A549 (cell line): ENCODE measurements at regions not wholly inside any gene's neighbourhood (a gene's known extent, or its start where the extent isn't known, plus 50 kb on each side); places are given as distances from the start of the nearest gene placed in this dataset.

Experiments used
- ATAC-seq, 2 experiments: fragments of 200-7000 bp in 1 of 2; fragments of >200 bp in 1 of 2; cut with Nextera tagmentation in 1 of 2; cut with Tn5 transposase in 1 of 2; 3 replicates each; pipeline versions ENCODE4 v1.8.0 to v1.9.1; 2018 to 2020; ENCODE audit warnings: mild to moderate bottlenecking in 1 of 2, moderate library complexity in 1 of 2
- CTCF ChIA-PET: fragments of 300-600 bp; sonication (Branson Sonifier 250); formaldehyde crosslinking; extraction: SDS; loops from one replicate; lab custom pipeline; 2021; ENCODE audit warnings: antibody characterized with exemption, inconsistent platforms; lab: Yijun Ruan, JAX
- POLR2A ChIA-PET: fragments of 350-600 bp; formaldehyde crosslinking; extraction: SDS; loops from one replicate; lab custom pipeline; 2021; ENCODE audit warnings: antibody characterized with exemption, inconsistent platforms; lab: Yijun Ruan, JAX
- DNase-seq, 2 experiments: peaks; one replicate each; pipeline versions ENCODE4 v3.0.0 to v3.0.0-alpha.2; 2011 to 2016; ENCODE audit warnings: low read depth in 1 of 2, low spot score in 1 of 2
- FAIRE-seq: peaks from 2 replicates; lab custom pipeline; 2011; peaks lifted over from hg19 to GRCh38; lab: Jason Lieb, UNC
- H3K27ac ChIP-seq, 2 experiments: fragments of >200 bp; sonication (Bioruptor Twin); formaldehyde crosslinking; 3 replicates each; pipeline ENCODE4 v1.5.1; 2016 to 2017
- H3K4me1 ChIP-seq: fragments of >200 bp; sonication (Bioruptor Twin); formaldehyde crosslinking; 3 replicates; pipeline ENCODE4 v1.6.1; 2016
- H3K4me2 ChIP-seq: fragments of >200 bp; sonication (Bioruptor Twin); formaldehyde crosslinking; 3 replicates; pipeline ENCODE4 v1.6.1; 2016
- H3K4me3 ChIP-seq: fragments of >200 bp; sonication (Bioruptor Twin); formaldehyde crosslinking; 3 replicates; pipeline ENCODE4 v1.5.1; 2016
- H3K9me3 ChIP-seq: fragments of >200 bp; sonication (Bioruptor Twin); formaldehyde crosslinking; 3 replicates; pipeline ENCODE4 v1.6.1; 2016
- ATOH8 ChIP-seq: fragments of 250-450 bp; sonication (Bioruptor Pico); IDR thresholded peaks from 2 replicates; pipeline ENCODE4 v1.5.0; 2020; ENCODE audit warnings: low read depth, mild to moderate bottlenecking, moderate library complexity
- BCL3 ChIP-seq: fragments of >200 bp; sonication (Bioruptor Twin); formaldehyde crosslinking; IDR thresholded peaks from 3 replicates; pipeline ENCODE4 v1.6.1; 2016
- BHLHE40 ChIP-seq: IDR thresholded peaks from 2 replicates; pipeline ENCODE4 v1.6.1; 2012; ENCODE audit warnings: low read depth, low read length, inconsistent platforms
- CBX8 ChIP-seq: fragments of 200-600 bp; sonication (generic); IDR thresholded peaks from 2 replicates; pipeline ENCODE4 v1.6.1; 2016
- CEBPB ChIP-seq, 2 experiments: fragments of >200 bp in 1 of 2; sonication (Bioruptor Twin) in 1 of 2; formaldehyde crosslinking in 1 of 2; IDR thresholded peaks; 2 replicates each; pipeline ENCODE4 v1.6.1; 2012 to 2016
- EHF ChIP-seq: fragments of 250-450 bp; sonication (Bioruptor Pico); IDR thresholded peaks from 2 replicates; pipeline ENCODE4 v1.5.0; 2020; ENCODE audit warnings: mild to moderate bottlenecking
- EHMT2 ChIP-seq: fragments of 200-600 bp; sonication (generic); IDR thresholded peaks from 2 replicates; pipeline ENCODE4 v1.6.1; 2016; ENCODE audit warnings: antibody characterized with exemption, low read depth, mild to moderate bottlenecking, moderate library complexity
- ESRRA ChIP-seq: fragments of 150-350 bp; IDR thresholded peaks from 2 replicates; pipeline ENCODE4 v1.6.1; 2014; ENCODE audit warnings: mild to moderate bottlenecking, low read length, borderline replicate concordance
- HDAC2 ChIP-seq: fragments of 200-600 bp; sonication (generic); IDR thresholded peaks from 2 replicates; pipeline ENCODE4 v1.6.1; 2016
- HOXA7 ChIP-seq: fragments of 250-450 bp; sonication (Bioruptor Pico); IDR thresholded peaks from 2 replicates; pipeline ENCODE4 v1.5.0; 2020; ENCODE audit warnings: mild to moderate bottlenecking, moderate library complexity
- HOXB13 ChIP-seq: fragments of 250-450 bp; sonication (Bioruptor Pico); IDR thresholded peaks from 2 replicates; pipeline ENCODE4 v1.5.0; 2020; ENCODE audit warnings: low read depth, mild to moderate bottlenecking, moderate library complexity
- HOXB5 ChIP-seq: fragments of 250-450 bp; sonication (Bioruptor Pico); IDR thresholded peaks from 2 replicates; pipeline ENCODE4 v1.5.0; 2020; ENCODE audit warnings: mild to moderate bottlenecking, moderate library complexity
- JUN ChIP-seq, 2 experiments: fragments of >200 bp; sonication (Bioruptor Twin); formaldehyde crosslinking; IDR thresholded peaks; 2 replicates in 1 of 2; 3 replicates in 1 of 2; pipeline ENCODE4 v1.6.1; 2016 to 2017
- KDM5A ChIP-seq: fragments of 200-600 bp; sonication (generic); IDR thresholded peaks from 2 replicates; pipeline ENCODE4 v1.6.1; 2016; ENCODE audit warnings: antibody characterized with exemption, mild to moderate bottlenecking
- MYC ChIP-seq: IDR thresholded peaks from 2 replicates; pipeline ENCODE4 v1.6.1; 2012; ENCODE audit warnings: mild to moderate bottlenecking, inconsistent platforms, low read length, improper control_type of control experiment, borderline replicate concordance
- PHF8 ChIP-seq: fragments of 200-600 bp; sonication (generic); IDR thresholded peaks from 2 replicates; pipeline ENCODE4 v1.6.1; 2016; ENCODE audit warnings: low read depth, mild to moderate bottlenecking, antibody characterized with exemption, moderate library complexity, borderline replicate concordance
- POLR2A ChIP-seq: IDR thresholded peaks from 2 replicates; pipeline ENCODE4 v1.6.1; 2012; ENCODE audit warnings: mild to moderate bottlenecking, low read length
- RARB ChIP-seq: fragments of 250-450 bp; sonication (Bioruptor Pico); IDR thresholded peaks from 2 replicates; pipeline ENCODE4 v1.8.0; 2021; ENCODE audit warnings: mild to moderate bottlenecking, moderate library complexity
- RNF2 ChIP-seq: fragments of 200-600 bp; sonication (generic); IDR thresholded peaks from 2 replicates; pipeline ENCODE4 v1.6.1; 2016; ENCODE audit warnings: low read depth, mild to moderate bottlenecking, antibody characterized with exemption, moderate library complexity, borderline replicate concordance
- SREBF2 ChIP-seq: fragments of 450-650 bp; IDR thresholded peaks from 2 replicates; pipeline ENCODE4 v1.6.1; 2014; ENCODE audit warnings: mild to moderate bottlenecking, moderate library complexity
- ZFP36 ChIP-seq: fragments of 450-650 bp; IDR thresholded peaks from 2 replicates; pipeline ENCODE4 v1.6.1; 2014; ENCODE audit warnings: borderline replicate concordance; ENCODE audit not compliant: partially characterized antibody
- ZSCAN20 ChIP-seq: fragments of 250-450 bp; sonication (Bioruptor Pico); IDR thresholded peaks from 2 replicates; pipeline ENCODE4 v1.8.0; 2022; ENCODE audit warnings: mild to moderate bottlenecking, moderate library complexity
- WGBS: methylation state at CpG from one replicate; pipeline ENCODE4 v1.1.6; 2017; ENCODE audit errors: missing lambda C conversion rate; 5-methylcytosine and 5-hydroxymethylcytosine counted together

- no peak for DNase-seq
- CTCF ChIA-PET = interaction anchor here (1.2 kb wide), 1 partner anchor 34 kb away, joined by 3 read pairs; no protein-coding TSS in a partner anchor
- Histone ChIP-seq H3K4me3 (no peak overlapping the region), H3K27ac (no peak overlapping the region), H3K4me2 (no peak overlapping the region)
- ATAC-seq = no peak
- 80% methylated on average over 3 of the region's 3 CpGs for WGBS
- FAIRE-seq = no peak
- TF ChIP-seq ATOH8 = no peak
- TF ChIP-seq, all 56 proteins: peak for 0
- POLR2A ChIA-PET = no interaction called here
- Histone ChIP-seq H3K4me1 (no peaks in the 10 kb centered on the region), H3K9me3 (no peaks in the 10 kb centered on the region; the same call in 1 of the 3 replicates)
These were observed 160.2 kb upstream of the TBCA start for GRCh38 chr5:77936365-77936693.

GRCh38 chr5:77935506-77936364 is 159.6 kb upstream of the TBCA start:
- no peak overlapping the region for H3K4me2 ChIP-seq
- FAIRE-seq (no peak), ATAC-seq (no peak; a peak in 1 of 6 replicates), DNase-seq (no peak)
- no peak overlapping the region for H3K27ac ChIP-seq
- TF ChIP-seq KDM5A = no peak
- TF ChIP-seq CEBPB (IDR thresholded peaks at IDR 0.05) = no peak
- TF ChIP-seq ESRRA = no peak
- no peak for TF ChIP-seq RNF2
- TF ChIP-seq MYC = no peak
- TF ChIP-seq PHF8 = no peak
- no peak for TF ChIP-seq HOXB13
- no peak for TF ChIP-seq POLR2A
- no peak for TF ChIP-seq EHF
- no peak for TF ChIP-seq SREBF2
- no peak for TF ChIP-seq HOXA7 (CRISPR knock-in tag)
- no peak for TF ChIP-seq HDAC2
- TF ChIP-seq BCL3 = no peak
- WGBS = 74% methylated on average over 11 of the region's 11 CpGs
- H3K4me3 ChIP-seq = no peak overlapping the region
- POLR2A ChIA-PET = no interaction called here
- H3K4me1 ChIP-seq = no peaks in the 10 kb centered on the region
- H3K9me3 ChIP-seq = no peaks in the 10 kb centered on the region; the same call in 1 of the 3 replicates
- CTCF ChIA-PET = interaction anchor here (1.2 kb wide), 1 partner anchor 35 kb away, joined by 3 read pairs; no protein-coding TSS in a partner anchor

GRCh38 chr5:77928776-77929300 is 152.7 kb upstream of the TBCA start:
- 54% methylated on average over 9 of the region's 9 CpGs for WGBS
- Histone ChIP-seq H3K27ac (no peak overlapping the region), H3K4me3 (no peak overlapping the region), H3K4me1 (no peaks in the 10 kb centered on the region), H3K4me2 (no peak overlapping the region), H3K9me3 (peaks cover 7% of the 10 kb centered on the region; the same call in 1 of the 3 replicates)
- TF ChIP-seq HOXB13 (no peak), HOXB5 (CRISPR knock-in tag) (no peak), MYC (no peak), BHLHE40 (no peak), ZSCAN20 (CRISPR knock-in tag) (no peak), EHMT2 (no peak), RARB (no peak), JUN (IDR thresholded peaks at IDR 0.05) (no peak), CBX8 (no peak), ZFP36 (no peak)
- no peak for DNase-seq
- no peak for ATAC-seq
- FAIRE-seq = no peak
- CTCF ChIA-PET = no interaction called here
- POLR2A ChIA-PET = no interaction called here
